GM19455 (cell line): ENCODE measurements at regions not wholly inside any gene's neighbourhood (a gene's known extent, or its start where the extent isn't known, plus 50 kb on each side); places are given as distances from the start of the nearest gene placed in this dataset.
"Not testable (repeated sequence)": the region's sequence is repeated elsewhere in the genome, so short reads cannot be mapped to it uniquely, and the experiment has no call there.

ENCODE experiments used
- ATAC-seq: cut with Tn5 transposase; IDR thresholded peaks from one replicate; pipeline ENCODE4 v1.9.1; 2021; ENCODE audit not compliant: unreplicated experiment

GRCh38 chr1:104636581-104636980 lies 886.9 kb downstream of the AMY1C start:
- ATAC-seq: no peak

DNA sequence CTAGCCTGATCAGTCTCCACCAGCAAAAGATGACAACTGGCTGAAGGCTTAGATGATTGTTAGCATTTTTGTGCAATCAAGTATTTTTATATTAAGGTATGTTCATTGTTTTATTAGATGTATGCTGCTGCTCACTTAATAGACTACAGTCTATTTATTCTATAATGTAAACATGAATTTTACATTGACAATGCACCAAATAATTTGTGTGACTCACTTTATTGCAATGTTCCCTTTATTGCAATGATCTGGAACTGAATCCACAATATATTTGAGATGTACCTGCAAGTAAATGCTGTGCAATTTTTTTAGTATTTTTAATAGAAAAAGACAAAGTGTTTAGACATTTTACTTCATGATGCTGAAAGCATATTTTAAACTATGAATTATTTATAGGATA lies 896.5 kb downstream of the AMY1C start:
- ATAC-seq: no peak

DNA sequence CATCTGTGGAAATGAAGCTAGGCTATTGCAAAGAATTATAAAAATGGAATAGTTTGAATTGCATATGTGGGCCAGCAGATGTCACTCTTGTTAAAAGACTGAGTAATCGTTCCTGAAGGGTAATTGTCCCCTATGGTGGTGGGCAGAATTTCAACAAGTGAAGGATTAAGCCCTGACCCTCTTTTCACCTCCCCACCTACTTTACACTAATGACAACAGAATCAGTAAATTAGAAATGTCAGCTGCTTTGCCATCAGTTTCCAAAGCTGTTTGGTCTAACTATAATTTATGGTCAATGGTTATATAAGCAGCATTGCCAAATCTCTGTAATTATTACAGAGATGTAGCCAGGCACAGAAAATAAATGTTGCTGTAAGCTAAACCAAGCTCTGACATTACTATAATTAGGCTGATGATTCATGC lies 898.6 kb downstream of the AMY1C start:
- ATAC-seq: no peak

DNA sequence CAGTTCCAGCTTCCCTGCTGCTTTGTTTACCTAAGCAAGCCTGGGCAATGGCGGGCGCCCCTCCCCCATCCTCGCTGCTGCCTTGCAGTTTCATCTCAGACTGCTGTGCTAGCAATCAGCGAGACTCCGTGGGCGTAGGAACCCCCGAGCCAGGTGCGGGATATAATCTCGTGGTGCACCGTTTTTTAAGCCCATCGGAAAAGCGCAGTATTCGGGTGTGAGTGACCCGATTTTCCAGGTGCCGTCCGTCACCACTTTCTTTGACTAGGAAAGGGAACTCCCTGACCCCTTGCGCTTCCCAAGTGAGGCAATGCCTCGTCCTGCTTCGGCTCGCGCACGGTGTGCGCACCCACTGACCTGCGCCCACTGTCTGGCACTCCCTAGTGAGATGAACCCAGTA lies 914.7 kb downstream of the AMY1C start:
- not testable (repeated sequence) for ATAC-seq

DNA sequence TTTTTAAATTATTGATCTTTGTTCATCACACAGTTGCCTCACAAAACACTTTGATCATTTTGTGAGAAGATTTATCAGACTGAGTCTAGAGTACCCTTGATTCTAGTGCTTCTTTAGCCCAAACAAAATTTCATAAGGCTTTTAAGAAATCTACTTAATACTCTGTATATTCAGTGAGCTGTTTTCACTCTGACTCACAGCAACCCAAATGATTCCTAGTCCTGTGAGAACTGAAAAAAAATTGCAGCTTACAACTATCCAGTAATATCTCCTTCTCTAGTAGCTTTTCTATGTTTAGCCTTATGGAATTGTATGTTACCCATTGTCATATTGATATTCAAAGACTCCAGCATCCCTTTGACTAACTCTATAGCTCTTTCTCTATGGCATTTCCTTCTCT lies 915.6 kb downstream of the AMY1C start:
- no peak for ATAC-seq

DNA sequence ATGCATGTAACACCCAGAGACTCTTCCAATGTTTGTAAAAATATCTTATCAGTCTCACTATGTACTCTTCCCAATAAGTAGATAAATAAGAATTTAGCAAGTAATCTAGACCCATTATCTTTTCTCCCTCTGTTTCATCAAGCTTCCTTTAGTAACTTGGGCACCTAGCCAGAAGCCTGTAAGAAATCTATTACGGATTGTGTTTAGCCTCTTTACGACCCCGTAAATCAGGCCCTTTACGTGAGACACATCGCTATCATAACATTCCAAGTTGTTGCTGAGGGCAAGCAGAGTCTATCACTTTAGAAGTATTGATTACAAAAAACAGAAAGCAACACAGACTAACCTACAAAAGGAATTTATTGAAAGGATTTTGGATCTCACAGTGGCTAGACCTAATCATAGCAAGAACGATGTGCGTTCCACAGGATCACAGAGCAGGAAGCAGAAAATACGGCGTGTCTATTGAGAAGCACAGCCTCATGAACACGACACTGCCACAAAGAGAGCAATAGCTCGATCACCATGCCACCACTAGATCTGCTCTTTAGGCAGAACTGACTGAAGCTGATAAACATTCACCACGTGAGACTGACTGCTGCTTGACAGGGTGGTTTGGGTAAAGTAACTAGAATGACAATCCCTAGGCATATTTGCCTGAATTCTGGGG lies 922.1 kb downstream of the AMY1C start:
- no peak for ATAC-seq

- ATAC-seq: no peak
These were observed 949.7 kb downstream of the AMY1C start for GRCh38 chr1:104699433-104699832.

DNA sequence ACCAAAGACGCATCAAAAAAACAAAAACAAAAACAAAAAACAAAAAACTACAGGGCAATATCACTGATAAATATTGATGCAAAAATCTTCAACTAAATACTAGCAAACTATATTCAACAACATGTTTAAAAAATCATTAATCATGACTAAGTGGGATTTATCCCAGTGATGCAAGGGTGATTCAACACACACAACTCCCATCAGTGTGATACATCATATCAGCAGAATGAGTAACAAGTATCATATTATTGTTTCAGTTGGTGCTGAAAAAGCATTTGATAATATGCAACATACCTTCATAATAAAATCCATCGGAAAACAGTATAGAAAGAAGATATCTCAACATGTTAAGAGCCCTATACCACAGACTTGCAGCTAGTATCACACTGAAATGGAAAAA lies 953.0 kb downstream of the AMY1C start:
- no peak for ATAC-seq

GRCh38 chr1:104706631-104707147 lies 957.0 kb downstream of the AMY1C start:
- ATAC-seq: no peak

GRCh38 chr1:104718752-104719151 lies 969.1 kb downstream of the AMY1C start:
- ATAC-seq: no peak

DNA sequence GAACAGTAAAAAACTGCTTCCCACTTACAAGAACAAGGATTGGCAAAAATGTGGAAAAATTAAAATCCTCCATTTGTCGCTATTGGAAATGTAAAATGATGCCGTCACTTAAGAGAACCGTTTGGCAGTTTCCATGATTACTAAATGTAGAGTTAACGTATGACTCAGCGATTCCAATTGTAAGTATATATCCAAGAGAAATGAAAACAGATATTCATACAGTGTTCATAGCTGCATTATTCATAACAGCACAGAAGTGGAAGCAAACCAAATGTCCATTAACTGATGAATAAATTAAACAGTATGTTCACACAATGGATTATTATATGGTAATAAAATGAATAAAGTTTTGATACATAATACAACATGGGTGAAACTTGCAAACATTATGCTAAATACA lies 971.0 kb downstream of the AMY1C start:
- no peak for ATAC-seq

DNA sequence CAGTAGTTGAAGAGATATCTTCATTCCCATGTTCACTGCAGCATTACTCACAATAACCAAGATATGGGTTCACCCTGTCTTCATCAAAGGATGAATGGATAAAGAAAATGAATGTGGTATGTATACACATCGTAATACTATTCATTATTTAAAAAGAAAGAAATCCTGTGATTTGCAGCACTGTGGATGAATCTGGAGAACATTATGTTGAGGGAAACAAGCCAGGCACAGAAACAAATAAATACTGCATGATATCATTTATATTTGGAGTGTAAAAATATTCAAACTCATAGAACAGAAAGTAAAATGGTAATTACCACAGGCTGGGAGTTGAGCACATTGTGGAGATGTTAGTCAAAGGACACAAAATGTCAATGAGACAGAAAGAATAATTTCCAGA lies 977.2 kb downstream of the AMY1C start:
- no peak for ATAC-seq

DNA sequence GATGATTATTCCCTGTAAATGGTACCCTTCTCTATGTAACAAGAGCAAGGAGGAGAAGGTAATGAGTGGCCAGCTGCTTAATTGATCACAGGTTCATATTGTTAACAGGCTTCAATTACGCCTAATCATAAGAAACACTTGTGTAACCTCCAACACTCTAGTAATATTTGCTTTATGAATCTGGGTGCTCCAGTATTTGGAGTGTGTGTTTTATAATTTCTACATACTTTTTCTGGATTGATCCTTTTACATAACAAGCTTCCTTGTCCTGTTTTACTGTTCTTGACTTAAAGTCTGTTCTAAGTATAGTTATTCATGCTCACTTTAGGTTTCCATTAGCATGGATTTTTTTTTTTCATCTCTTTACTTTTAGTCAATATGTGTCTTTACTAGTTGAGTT lies 984.2 kb downstream of the AMY1C start:
- ATAC-seq: no peak

DNA sequence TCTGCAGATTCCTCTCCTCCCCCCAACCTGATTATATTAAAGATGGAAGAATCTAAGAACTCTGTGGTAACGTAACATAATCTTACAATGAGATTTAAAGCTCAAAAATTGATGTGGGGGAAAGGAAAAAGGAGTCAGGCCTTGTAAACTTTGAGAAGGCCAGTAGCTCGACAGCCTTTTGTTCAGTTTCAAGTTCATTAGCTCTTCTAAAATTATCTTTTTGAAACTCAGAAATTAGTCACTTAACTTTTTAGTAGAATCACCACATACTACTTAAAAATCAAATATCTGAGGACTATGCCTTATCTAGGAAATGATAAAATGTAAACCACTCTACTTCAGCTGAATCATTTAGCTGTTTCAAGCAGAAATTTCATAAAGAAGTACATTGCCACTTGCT lies 996.2 kb downstream of the AMY1C start:
- ATAC-seq: no peak

DNA sequence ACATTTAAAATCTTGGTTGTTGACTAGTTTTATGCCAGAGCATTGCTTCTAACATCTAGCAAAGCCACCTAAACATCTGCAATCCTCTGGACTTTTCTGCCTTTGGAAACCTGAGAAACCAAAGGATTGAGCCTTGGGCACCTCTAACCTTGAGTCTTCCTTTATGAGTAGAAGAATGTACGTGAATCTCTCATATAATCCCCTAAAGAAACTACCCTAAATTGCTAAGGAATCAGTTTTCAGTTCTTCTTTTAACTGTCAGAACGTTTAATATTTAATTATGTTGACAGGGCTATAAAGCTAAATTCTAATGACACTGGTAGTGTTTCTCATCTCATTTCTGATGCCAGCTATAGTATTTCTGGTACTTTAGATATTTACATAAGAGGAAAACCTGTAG lies 997.3 kb downstream of the AMY1C start:
- ATAC-seq: no peak

- peak; percentile 95 for ATAC-seq
These were observed 1010.3 kb downstream of the AMY1C start for GRCh38 chr1:104760017-104760416.

DNA sequence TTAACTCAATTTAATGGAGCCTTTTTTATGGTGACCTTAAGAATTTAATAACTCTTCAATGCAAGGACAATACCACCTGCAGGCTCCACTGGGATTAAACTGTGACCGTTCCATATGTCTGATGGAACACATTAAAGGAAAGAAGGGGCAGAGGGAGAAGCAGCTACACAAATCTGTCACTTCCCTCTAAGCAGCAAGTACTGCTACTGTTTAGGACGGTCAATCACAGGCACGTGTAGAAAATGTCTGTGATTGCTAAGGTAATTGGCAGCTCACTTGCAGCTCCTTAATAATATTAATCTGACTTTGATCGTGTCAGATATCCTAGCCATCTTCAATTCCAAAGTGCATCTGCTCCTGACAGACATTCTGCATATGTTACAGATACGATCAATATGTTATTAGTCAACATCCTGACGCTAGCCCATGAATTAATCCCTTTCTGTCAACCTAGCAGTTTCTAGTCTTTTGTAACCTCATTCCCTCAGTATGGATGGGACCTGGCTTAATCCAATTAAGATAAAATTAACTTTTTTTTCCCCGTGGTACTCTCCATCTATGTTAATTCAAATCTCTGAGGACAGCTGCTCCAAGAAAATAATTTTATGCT lies 1012.4 kb downstream of the AMY1C start:
- ATAC-seq: no peak

DNA sequence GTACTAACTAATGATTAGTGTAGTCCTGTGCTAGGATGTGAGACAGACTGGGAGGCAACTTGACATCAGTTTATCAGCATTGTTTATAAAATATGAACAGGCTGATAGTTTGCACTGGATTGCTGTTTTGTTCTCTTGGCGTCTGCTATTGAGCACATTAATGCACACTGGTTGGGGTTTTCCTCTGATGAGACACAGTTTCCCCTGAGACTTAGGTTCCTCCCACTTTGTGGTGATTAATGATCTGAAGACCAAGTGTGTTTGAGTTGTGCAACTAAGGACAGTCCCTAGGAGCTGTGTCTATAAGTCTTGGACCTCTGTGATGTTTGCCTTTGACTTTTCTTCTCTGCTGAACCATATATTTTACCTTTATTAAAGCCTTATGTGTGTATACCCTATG lies 1015.4 kb downstream of the AMY1C start:
- ATAC-seq: no peak

GRCh38 chr1:104768466-104768865 lies 1018.8 kb downstream of the AMY1C start:
- no peak for ATAC-seq

DNA sequence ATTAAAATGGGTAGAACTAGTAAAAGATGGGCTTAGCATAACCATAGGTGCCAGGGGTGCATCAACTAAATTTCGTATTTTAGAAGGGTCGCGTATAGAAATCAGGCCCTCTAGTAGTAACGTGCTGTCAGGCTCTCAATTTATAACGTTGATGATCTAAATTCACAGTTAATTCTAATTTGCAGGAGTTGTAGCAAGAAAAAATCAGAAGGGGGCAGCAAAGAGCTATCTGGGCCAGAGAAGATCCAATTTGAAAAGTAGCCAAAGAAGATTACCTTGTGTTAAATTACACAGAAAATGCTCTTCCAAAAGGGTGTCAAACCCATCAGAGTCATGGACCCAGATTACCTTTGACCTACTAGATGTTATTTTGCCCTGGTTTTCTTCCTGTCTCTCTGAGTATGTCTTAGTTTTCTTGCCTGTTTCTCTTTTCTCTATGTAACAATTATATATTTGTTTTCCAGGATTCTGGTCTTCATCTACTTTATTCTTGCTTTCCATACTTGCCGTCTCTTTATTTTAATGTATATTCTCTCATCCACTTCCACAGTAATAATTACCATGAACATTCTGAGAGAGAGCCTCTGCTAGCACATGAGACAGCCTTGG lies 1030.9 kb downstream of the AMY1C start:
- no peak for ATAC-seq

DNA sequence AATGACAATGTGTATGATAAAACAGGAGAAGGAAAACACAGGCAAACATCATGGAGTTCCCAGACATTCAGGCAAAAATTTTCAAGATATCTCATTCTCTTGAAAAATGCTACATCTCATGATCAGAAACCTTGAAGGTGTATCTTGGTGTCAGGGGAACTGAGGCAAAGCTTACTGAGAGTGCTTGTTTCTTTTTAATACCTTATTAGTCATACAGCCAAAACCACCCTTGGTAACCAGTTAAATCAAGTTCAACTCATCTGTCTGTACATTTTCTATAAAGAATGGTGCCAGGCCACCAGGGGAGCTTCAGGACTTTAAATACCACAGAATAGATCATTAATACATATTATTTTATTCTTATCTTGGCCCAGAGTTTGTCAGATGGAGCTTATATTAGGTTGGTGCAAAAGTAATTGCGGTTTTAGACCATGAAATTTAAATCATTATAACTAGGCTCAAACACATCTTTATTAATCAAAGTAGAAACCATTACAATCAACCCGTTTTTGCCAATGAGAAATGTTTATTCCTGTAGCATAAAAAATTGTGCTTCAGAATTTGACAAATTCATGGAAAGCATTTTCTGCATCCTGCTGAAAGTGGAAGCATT lies 1036.0 kb downstream of the AMY1C start:
- no peak for ATAC-seq
